GM18517 (cell line): ENCODE measurements at regions not wholly inside any gene's neighbourhood (a gene's known extent, or its start where the extent isn't known, plus 50 kb on each side); places are given as distances from the start of the nearest gene placed in this dataset.
"Not testable (repeated sequence)": the region's sequence is repeated elsewhere in the genome, so short reads cannot be mapped to it uniquely, and the experiment has no call there.

Experiments
- ATAC-seq: cut with Tn5 transposase; IDR thresholded peaks from one replicate; pipeline ENCODE4 v1.9.1; 2021; ENCODE audit warnings: mild to moderate bottlenecking, moderate library complexity; ENCODE audit not compliant: unreplicated experiment

DNA sequence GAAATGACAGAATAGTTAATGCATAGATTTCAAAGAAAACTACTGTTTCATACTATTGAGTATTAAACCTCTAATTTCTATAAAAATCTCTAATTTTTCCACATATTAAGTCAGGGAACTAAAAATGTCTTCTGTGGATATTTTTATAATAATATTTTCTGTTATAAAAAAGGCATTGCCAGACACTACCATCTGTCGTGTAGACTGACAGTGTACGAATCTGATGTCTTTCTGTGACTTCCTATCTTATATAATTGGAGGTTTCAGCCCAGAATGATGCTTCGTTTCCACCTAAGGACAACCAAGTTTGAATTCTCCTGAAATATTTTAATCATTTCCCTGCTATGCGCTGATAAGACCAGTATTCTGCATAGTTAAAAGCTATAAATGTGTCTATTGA, 456.6 kb upstream of the ARRDC3 start:
- no peak for ATAC-seq

DNA sequence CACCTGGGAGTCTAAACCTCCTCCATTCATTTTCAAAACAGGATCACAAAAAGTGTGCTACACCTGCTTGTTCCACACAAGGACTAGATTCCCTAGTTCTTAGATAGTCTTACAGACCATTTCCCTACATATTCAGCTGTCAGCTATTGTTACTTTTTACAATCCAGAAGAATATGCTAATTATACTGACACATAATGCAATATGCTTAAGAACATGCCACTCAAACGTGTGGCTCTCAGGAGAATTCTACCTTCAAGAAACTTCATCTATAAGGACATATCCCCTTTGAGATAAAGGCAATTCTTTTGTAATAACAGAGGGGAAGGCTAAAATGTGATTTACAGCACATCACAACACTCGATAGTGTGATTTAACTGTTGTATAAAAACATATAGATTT, 456.1 kb upstream of the ARRDC3 start:
- ATAC-seq = no peak

DNA sequence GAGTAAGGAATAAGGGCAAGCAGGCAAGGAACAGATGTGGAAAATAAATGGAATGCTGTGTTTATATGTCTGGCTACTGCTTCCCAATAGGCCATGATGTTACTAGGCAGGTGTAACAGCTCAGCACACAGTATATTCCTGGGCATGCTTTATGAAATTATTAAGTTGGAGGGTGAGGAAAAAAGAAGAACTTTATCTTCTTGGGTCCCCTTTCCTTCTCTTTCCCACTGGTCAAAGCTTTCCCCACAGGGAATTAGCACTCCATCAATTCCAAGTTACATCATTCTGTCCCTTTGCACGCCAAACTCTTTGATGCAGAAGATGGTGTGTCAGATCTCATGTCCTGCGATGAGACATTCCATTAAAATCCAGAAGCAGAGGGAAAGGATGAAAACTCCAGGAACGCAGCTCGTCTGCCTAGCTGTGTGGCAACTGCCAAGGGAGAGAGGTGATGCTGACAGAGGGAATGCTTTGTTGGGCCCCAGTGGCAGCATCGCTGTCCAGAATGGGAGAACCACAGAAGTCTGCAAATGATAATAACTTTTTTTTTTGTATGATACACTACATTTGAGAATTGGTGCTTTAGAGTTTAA, 447.3 kb upstream of the ARRDC3 start:
- no peak for ATAC-seq

DNA sequence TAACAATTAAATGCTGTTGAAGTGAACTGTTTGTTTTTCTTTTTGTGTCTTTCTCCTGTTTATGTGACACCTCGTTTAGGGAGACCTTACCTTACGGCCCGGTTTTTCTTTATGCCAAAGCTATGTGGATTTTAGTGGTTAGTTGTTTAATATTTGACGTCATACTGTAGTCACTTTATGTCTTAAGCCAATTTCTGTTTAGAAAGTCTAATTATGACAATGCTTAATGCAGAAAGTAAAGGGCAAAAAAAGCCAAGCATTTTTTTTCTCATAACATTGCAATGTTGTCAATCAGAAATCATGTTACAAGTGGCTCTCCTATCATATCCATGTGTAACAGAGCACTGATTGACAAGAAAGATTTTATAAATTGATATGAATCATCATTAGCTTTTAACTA, 442.5 kb upstream of the ARRDC3 start:
- no peak for ATAC-seq

DNA sequence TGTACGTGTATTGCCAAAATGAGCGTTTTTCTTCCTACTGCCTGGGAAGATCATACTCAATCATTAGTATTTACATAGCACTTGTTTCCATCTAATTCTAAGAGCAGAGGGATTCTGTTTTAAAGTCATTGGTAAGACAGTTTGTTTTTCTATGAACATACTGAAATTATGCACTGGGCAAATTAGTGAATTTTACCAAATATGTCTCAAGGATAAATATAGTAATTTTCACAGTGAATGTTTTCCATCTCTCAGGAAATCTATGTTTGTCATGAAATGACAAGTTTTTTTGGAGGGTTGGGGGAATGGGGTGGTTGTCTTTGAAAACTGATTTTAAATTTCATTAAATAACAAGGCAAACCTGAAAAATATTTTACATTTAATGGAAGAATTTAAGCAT, 441.3 kb upstream of the ARRDC3 start:
- ATAC-seq = no peak

DNA sequence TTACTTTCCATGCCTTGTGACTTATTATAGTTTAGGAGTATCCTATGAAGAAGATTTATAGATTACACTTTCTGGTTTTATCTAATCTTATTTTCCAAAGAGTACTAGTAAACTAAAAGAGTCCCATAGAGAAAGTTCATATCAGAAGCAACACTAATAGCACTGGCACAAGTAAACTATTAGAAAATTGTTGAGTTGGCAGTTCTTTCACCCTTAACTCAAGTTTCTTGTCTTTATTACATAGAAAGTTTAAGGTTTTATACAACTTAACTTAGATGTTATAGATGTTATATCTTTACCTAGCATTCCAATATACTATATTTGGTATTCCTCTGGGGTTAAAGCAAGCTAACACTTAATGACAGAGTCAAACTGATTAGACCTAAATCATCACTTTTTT, 437.8 kb upstream of the ARRDC3 start:
- ATAC-seq = no peak

DNA sequence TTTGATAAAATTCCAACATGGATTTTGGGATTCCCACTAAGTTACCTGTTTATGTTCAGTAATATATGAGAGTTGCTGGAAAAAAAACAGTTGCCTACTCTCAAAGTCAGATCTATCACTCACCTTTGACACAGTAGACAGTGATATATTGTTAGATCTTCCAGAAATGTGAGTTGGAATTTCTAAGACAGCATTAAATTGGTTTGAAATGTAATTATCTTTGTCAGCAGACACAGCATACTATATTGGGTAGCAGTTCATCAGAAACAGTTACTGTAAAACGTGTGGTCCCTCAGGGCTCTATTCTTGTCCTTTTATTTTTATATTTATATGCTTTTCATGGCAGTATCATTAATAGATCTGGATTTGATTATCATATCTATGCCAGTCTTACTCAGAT, 433.6 kb upstream of the ARRDC3 start:
- ATAC-seq = no peak

DNA sequence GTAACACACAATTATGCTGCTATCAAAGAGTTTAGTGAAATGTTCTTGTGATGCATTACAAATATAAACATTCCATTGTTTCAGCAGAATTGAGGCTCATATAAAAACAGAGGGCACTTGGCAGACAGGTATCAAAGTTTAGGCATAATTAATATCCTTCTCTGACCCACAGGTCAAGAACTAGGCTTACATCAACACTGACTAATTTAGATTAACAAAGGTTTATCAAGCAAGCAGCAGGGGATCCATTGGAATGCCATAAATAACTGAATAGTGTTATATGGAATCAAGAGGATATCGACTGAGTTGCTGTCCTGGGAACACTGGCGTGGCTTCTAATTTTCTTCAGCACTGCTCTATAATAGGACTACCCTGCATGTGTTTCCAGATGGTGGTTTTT, 414.5 kb upstream of the ARRDC3 start:
- no peak for ATAC-seq

DNA sequence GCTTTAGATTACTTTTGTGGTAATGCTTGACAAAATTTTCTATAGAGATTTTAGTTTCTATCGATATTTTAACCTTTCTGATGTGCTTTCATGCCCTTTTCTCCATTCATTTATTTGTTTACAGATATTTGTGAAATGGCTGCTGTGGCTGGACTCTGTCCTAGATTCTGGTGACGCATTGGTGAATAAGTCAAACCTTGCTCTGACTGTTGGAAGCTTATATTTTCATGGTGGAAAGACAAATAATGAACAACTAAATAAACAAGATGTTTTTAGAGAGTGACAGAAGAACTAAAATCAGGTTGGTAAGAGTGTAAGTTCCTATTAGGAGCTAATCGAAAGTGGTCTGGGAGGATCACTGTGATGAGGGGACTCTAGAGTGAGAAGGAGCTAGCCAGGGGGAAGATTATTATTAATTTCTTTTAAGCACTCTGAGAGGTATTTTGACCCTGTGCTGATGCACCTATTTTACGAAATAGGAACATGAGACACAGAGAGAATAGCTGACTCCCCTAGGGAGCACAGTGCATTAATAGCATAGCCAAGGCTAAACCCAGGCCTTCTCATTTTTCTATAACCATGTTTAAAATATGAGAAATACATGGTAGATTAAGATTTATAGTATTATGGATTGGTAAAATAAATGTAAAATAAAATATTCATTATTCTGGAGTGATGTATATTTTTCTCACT, 411.9 kb upstream of the ARRDC3 start:
- ATAC-seq = no peak

DNA sequence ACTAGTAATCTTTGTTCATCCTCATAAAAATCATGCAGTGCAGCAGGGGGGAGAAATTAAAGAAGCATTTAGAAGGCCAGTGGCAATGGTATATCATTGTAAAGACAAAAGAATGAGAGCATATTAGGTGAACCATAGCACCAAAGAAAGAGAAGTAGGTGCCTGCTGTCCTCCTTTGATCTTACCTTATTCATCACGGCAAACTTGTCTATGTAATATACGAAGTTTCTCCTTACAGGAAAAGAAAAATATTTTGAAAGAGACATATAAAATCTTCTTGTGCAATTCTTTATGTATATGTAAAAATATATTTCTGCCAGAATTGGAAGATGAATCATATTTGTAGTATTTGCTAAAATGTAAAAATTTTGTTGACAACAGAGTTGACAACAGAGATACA, 411.3 kb upstream of the ARRDC3 start:
- no peak for ATAC-seq

DNA sequence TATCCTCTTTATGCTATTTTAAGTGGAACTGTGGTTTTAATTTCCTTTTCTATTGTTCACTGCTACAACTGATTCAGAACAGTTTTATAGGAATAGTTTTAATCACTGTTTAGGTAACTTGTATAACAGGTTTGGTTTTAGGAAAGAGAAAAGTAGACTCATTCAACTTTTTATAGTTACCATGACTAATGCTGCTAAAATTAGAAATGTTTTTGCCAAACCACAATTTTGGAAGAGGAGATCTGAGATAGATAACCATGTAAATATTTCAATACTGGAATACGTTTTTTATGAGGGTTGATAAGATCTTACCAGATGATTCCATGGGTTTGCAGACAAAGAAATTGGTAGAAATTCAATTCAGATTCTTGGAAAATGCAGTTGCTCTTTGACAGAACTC, 404.6 kb upstream of the ARRDC3 start:
- no peak for ATAC-seq

DNA sequence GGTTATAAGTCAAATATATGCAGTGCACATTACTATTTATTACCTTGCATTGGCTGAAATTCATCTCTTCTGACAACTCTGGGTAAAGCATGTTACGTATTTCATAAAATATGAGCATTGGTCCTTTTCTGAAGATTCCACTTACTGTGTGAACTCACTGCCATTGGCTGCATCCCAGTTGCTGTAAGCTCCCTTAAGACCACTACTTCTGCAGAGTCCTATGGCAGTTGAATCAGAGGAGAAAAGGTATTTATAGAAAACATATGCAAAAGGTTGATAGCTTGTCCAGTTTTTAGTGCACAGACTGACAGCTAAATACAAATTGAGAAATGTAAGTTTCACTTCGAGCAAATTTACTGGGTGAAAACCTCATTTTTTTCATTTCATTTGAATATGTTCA, 394.6 kb upstream of the ARRDC3 start:
- ATAC-seq = no peak

DNA sequence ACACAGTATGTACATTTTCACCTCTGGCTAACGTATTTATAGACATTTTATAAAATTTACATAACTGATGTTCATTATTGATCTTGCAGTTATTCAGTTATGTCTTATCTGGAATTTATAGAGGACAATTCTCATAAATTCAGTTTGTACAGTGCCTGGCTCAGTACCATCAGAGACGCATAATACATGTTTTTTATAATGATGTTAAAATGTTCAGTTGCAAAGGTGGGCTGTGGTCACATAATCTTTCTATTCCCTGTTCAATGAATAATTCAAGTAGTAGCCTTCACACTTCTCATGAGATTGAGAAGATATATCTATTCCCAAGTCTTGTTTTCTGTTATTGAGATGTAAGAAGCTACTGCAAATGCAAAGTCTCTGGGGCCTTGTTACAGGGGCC, 393.1 kb upstream of the ARRDC3 start:
- no peak for ATAC-seq

DNA sequence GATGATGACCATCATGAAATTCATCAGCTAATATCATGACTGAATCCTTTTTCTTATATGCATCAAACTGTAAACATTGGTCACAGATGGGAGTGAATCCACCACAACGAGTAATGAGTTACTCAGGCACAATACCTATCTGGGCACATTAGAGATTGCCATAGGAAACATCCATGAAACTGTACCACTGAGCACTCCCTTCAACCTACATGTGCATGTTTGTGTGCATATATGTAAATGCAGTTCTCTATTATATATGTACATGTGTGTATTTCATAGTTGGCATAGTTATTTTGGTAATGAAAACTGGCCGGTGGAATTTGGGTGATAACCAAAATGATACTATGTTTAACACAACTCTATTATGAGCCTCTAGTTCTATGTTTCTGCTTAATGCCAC, 387.3 kb upstream of the ARRDC3 start:
- ATAC-seq = no peak

DNA sequence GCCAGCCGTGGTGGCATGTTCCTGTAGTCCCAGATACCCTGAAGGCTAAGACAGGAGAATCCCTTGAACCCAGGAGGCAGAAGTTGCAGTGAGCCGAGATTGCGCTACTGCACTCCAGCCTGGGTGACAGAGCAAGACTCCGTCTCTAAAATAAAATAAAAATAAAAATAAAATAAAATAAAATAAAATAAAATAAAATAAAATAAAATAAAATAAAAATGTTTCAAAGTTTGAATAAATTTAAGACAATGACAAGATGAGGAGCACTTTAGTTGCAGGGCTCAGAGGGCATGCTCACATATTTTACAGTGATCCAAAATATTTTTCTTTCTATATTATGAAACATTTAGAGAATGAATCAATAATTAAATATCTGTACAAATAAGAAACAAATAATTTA, 374.3 kb upstream of the ARRDC3 start:
- not testable (repeated sequence) for ATAC-seq

DNA sequence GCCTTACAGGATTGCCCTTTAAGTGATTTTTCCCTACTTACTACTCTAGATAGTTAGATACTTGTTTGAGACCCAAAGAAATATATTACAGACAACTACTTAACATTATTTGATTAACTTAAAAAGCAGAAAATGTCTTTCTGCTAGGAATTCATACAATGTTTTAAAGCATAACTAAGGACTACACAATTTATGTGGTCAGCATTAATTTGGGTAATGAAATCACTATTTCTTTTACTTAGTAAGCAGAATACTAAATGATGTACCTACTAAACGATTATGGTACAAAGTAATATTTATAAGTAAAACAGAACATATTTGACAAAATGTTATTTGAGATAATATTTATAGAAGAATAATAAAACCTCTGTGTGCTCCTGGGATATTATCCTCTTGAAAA, 371.9 kb upstream of the ARRDC3 start:
- ATAC-seq = no peak

DNA sequence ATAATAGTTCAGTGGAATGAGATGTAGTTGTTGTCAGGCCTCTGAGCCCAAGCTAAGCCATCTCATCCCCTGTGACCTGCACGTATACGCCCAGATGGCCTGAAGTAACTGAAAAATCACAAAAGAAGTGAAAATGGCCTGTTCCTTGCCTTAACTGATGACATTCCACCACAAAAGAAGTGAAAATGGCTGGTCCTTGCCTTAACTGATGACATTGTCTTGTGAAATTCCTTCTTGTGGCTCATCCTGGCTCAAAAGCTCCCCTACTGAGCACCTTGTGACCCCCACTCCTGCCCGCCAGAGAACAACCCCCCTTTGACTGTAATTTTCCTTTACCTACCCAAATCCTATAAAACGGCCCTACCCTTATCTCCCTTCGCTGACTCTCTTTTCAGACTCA, 361.4 kb upstream of the ARRDC3 start:
- ATAC-seq = not testable (repeated sequence)

DNA sequence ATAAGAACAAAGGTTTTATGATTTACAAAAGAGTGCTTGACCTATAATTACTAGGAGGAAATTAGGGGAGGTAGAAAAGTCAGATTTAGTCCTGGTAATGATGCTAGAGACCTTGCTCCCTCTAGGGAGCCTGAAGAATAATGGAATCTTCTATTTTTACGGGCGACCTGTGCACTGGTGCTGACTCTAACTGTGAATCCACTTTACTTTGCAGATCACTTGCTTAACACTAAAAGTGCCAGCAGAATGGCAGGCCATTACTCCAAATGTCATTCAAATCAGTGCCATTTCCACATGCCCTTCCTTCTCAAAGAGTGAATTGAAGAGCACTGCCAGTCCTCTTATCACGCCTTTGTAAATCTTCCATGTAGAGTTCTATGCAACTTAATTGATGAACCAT, 359.4 kb upstream of the ARRDC3 start:
- ATAC-seq = no peak

DNA sequence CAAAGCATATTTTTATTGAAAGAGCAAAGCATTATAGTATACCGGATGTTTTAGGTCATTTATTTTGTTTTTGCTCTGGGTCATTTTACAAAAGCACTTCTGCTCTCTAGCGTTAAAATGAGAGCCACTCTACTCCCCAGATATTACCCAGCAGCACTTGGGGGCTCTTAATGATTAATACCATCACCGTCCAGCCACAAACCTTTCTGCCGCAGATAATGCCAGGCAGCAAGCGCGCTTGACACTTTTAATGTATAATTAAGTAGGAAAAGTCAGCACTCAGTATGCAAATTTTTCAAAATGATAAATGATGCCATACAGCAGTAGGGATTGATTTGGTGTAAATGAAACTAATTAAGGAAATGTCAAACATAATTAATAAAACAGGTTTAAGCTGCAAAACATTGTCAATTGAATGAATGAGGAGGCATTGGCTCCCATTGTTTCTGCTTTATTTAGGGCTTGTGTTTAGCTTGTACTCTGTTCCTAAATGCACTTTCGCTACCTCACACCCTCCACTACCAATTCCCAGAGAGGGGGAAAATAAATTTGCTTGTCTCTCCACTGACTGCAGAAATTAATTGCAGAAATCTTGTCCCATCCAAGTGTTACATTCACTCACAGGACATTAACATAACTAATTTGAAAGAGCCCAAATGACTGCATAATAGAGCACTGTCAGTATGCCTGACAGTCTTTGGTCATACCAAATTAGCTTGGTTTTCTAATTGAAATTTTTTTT, 358.8 kb upstream of the ARRDC3 start:
- no peak for ATAC-seq

DNA sequence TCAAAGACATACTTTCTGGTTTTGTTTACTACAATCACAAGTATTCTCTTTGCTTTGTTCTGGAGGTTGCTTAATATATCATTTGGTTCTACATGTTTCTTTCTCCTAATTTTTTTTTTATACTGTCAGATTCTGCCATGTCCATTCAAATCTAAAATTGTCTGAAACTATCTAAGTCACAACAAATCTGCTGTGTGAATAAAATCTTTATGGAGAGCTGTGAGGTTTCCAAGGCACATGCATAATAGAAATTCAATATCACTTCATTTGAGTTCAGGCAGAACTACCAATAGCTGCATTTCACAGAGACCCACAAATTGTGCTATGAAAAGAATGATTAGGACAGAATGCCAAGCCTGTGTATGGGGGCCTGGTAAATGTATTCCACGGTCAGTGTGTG, 346.9 kb upstream of the ARRDC3 start:
- ATAC-seq = no peak

DNA sequence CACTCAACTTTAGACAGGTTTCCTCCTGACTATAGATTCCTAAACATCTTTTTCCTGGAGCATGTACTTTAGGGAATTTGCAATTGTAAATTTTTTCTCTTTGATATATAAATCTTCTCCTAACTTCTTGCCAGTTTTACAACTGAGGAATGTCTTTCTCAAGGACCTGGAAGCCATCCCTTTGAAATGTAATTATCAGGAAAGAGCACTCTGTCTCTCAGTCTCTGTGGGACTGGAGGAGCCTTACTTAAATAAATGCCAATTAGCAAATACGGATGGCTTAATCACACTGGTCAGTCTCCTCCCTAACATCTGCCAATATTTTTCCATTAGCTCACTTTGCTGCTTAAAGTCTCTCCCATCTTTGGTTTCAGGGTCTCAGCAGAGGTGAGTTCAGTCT, 344.3 kb upstream of the ARRDC3 start:
- ATAC-seq = no peak

DNA sequence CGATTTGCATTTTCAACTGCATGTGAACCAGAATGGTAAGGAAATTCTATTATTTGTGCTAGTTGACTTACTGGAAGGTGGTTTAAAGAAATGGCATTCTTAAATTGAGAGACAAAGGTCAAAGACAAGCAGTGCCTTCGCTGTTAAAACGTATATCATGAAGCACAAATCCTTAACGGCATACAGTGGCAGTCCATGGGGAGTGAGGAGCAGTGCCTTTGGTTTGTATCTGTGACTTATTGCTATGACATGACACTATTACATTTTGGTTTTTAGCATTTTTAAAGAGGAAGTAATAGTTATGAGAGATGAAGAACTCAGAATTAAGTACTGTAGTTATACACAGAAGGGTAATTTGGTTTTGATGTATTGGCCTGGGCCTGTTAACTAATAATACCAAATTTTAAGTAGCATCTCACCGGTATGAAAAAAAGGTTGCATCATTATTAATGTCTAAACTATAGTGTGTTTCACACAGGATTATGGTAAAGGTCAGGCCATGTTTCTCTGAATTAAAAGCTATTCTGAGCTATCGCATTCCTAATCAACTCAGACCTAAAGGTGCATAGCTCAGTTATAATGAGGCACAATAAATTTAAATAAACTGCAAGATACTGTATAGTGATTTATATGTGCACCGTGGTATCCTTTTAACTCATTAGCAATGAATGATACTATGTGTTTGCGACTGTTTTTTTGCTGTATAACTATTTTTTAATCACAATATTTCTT, 339.8 kb upstream of the ARRDC3 start:
- no peak for ATAC-seq
